Gastrocnemius medialis (tissue), 4 donors: ENCODE measurements at regions not wholly inside any gene's neighbourhood (a gene's known extent, or its start where the extent isn't known, plus 50 kb on each side); places are given as distances from the start of the nearest gene placed in this dataset.

Experiments
- POLR2A ChIP-seq, 2 donors: fragments of 450-650 bp; IDR thresholded peaks; one replicate each; pipeline ENCODE4 v1.6.1; 2017; ENCODE audit warnings: antibody characterized with exemption in 2 of 2, mild to moderate bottlenecking in 2 of 2, moderate library complexity in 2 of 2
- TF ChIP-seq, protein P1 (sequence below), 5 experiments: fragments of 450-650 bp in 3 of 5; fragments of 200-600 bp in 2 of 5; sonication (generic) in 2 of 5; IDR thresholded peaks in 4 of 5; conservative IDR thresholded peaks in 1 of 5; 1 replicate in 4 of 5; 2 replicates in 1 of 5; pipeline ENCODE4 v1.5.1; 2016 to 2019; ENCODE audit warnings: antibody characterized with exemption in 5 of 5, mild to moderate bottlenecking in 3 of 5, moderate library complexity in 3 of 5

DNA sequence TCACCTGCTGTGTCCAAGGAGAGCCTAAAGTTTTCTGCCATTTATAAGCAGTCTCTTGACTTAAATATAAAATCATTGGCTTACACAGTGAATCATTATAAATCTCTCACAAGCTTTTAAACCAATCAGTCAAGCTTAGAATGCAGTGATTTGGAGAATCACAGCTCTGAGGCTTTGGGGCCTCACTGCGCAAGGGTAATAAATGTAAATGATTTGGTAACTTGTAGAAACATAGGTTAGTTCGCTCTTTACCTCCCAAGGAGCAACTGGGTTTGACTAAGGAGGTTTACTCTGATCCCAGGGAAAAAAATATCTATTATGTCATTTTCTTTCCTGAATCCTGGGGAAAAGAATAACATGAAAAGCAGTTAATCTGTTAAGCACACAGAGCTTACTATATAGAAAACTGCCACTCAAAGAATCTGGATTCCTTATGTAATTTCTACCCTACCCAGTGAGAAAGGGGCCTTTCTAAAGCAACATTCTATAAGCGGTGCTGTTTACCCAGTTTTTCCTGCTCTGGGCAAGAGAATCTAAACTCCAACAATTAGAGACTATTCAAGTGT lies 128.2 kb downstream of the MZT1 start:
- TF ChIP-seq, protein P1, sequence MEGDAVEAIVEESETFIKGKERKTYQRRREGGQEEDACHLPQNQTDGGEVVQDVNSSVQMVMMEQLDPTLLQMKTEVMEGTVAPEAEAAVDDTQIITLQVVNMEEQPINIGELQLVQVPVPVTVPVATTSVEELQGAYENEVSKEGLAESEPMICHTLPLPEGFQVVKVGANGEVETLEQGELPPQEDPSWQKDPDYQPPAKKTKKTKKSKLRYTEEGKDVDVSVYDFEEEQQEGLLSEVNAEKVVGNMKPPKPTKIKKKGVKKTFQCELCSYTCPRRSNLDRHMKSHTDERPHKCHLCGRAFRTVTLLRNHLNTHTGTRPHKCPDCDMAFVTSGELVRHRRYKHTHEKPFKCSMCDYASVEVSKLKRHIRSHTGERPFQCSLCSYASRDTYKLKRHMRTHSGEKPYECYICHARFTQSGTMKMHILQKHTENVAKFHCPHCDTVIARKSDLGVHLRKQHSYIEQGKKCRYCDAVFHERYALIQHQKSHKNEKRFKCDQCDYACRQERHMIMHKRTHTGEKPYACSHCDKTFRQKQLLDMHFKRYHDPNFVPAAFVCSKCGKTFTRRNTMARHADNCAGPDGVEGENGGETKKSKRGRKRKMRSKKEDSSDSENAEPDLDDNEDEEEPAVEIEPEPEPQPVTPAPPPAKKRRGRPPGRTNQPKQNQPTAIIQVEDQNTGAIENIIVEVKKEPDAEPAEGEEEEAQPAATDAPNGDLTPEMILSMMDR (IDR thresholded peaks at IDR 0.05 in 4 of 5, conservative IDR thresholded peaks at IDR 0.05 in 1 of 5) = no peak
- no peak for TF ChIP-seq POLR2A (IDR thresholded peaks at IDR 0.05)
